Trophoblast cell (in vitro differentiated cells and primary cell): ENCODE measurements at regions not wholly inside any gene's neighbourhood (a gene's known extent, or its start where the extent isn't known, plus 50 kb on each side); places are given as distances from the start of the nearest gene placed in this dataset.

Experiments
- DNase-seq, 2 donors: peaks; one replicate each; pipeline ENCODE4 v3.0.0-alpha.2; 2016
- H2AFZ ChIP-seq: 2 replicates; pipeline ENCODE4 v1.6.1; 2013; ENCODE audit warnings: low read length, moderate library complexity, mild to moderate bottlenecking; ENCODE audit not compliant: insufficient read depth, poor library complexity
- H2AK5ac ChIP-seq: 2 replicates; pipeline ENCODE4 v1.6.1; 2013; ENCODE audit warnings: mild to moderate bottlenecking, low read length
- H2BK120ac ChIP-seq: 2 replicates; pipeline ENCODE4 v1.6.1; 2013; ENCODE audit warnings: low read length, mild to moderate bottlenecking, moderate library complexity; ENCODE audit not compliant: insufficient read depth, poor library complexity
- H2BK12ac ChIP-seq: 2 replicates; pipeline ENCODE4 v1.6.1; 2013; ENCODE audit warnings: mild to moderate bottlenecking, low read length, moderate library complexity
- H2BK5ac ChIP-seq: 2 replicates; pipeline ENCODE4 v1.6.1; 2013; ENCODE audit warnings: low read length, low read depth, moderate library complexity, mild to moderate bottlenecking; ENCODE audit not compliant: poor library complexity
- H3K14ac ChIP-seq: 2 replicates; pipeline ENCODE4 v1.6.1; 2013; ENCODE audit warnings: mild to moderate bottlenecking, low read length
- H3K18ac ChIP-seq: 2 replicates; pipeline ENCODE4 v1.6.1; 2013; ENCODE audit warnings: mild to moderate bottlenecking, low read length
- H3K23ac ChIP-seq: 2 replicates; pipeline ENCODE4 v1.6.1; 2013; ENCODE audit warnings: low read length
- H3K27ac ChIP-seq: 2 replicates; pipeline ENCODE4 v1.5.1; 2013; ENCODE audit warnings: low read depth, mild to moderate bottlenecking, inconsistent platforms, low read length, moderate library complexity
- H3K27me3 ChIP-seq: 2 replicates; pipeline ENCODE4 v1.6.1; 2013; ENCODE audit warnings: inconsistent platforms, mild to moderate bottlenecking, low read length, moderate library complexity; ENCODE audit not compliant: insufficient read depth
- H3K36me3 ChIP-seq, 2 experiments: 1 replicate in 1 of 2; 2 replicates in 1 of 2; pipeline ENCODE4 v1.6.1; 2013; ENCODE audit warnings: low read length in 2 of 2, mild to moderate bottlenecking in 2 of 2, moderate library complexity in 1 of 2; ENCODE audit not compliant: insufficient read depth in 2 of 2, control insufficient read depth in 1 of 2
- H3K4ac ChIP-seq: 2 replicates; pipeline ENCODE4 v1.6.1; 2013; ENCODE audit warnings: low read depth, mild to moderate bottlenecking, low read length, moderate library complexity
- H3K4me1 ChIP-seq, 2 experiments: 1 replicate in 1 of 2; 2 replicates in 1 of 2; pipeline ENCODE4 v1.6.1; 2013; ENCODE audit warnings: low read length in 2 of 2, mild to moderate bottlenecking in 2 of 2, moderate library complexity in 1 of 2; ENCODE audit not compliant: insufficient read depth in 2 of 2, control insufficient read depth in 1 of 2
- H3K4me2 ChIP-seq: 2 replicates; pipeline ENCODE4 v1.6.1; 2013; ENCODE audit warnings: inconsistent platforms, mild to moderate bottlenecking, low read length, moderate library complexity
- H3K4me3 ChIP-seq: 2 replicates; pipeline ENCODE4 v1.5.1; 2013; ENCODE audit warnings: mild to moderate bottlenecking, low read depth, low read length, inconsistent platforms
- H3K79me1 ChIP-seq: one replicate; pipeline ENCODE4 v1.6.1; 2013; ENCODE audit warnings: low read length
- H3K79me2 ChIP-seq: 2 replicates; pipeline ENCODE4 v1.6.1; 2013; ENCODE audit warnings: low read length, mild to moderate bottlenecking; ENCODE audit not compliant: control insufficient read depth, insufficient read depth, poor library complexity
- H3K9ac ChIP-seq: 2 replicates; pipeline ENCODE4 v1.6.1; 2013; ENCODE audit warnings: mild to moderate bottlenecking, low read length
- H3K9me3 ChIP-seq: 2 replicates; pipeline ENCODE4 v1.6.1; 2013; ENCODE audit warnings: low read depth, mild to moderate bottlenecking, control low read depth, inconsistent platforms, low read length; ENCODE audit not compliant: insufficient read depth
- H4K12ac ChIP-seq: 2 replicates; pipeline ENCODE4 v1.6.1; 2013; ENCODE audit warnings: low read depth, mild to moderate bottlenecking, low read length, moderate library complexity
- H4K8ac ChIP-seq: 2 replicates; pipeline ENCODE4 v1.6.1; 2013; ENCODE audit warnings: low read depth, mild to moderate bottlenecking, low read length, moderate library complexity
- H4K91ac ChIP-seq: one replicate; pipeline ENCODE4 v1.6.1; 2013; ENCODE audit warnings: low read depth, mild to moderate bottlenecking, low read length, moderate library complexity
- WGBS: extraction: QIAGEN DNeasy Blood & Tissue Kit; methylation state at CpG from one replicate; pipeline ENCODE4 v1.1.7; 2013; ENCODE audit warnings: missing lambda C conversion rate; ENCODE audit not compliant: insufficient read length, insufficient coverage; ENCODE audit errors: extremely low coverage; 5-methylcytosine and 5-hydroxymethylcytosine counted together

DNA sequence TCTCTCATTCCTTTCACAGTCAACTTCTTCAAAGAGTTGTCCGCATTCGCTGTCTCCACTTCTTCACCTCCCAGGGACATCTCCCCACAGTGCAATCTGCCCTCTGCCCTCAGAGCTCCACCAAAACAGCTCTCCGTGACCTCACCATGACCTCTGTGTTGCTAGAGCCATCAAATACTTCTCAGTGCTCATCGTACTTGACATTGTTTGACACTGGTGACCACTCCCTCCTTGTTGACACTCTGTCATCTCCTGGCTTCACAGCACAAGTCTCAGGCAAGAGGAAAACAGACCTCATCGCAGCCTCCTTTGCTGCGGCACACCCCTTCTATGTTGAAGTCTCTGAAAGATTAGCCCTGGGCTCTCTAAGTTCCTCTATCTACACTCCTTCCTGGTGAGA, 90.5 kb upstream of the CCDC160 start:
- no peak for DNase-seq
- Histone ChIP-seq H3K79me1 (no peaks in the 10 kb centered on the region), H2AK5ac (no peak overlapping the region), H3K36me3 (no peaks in the 10 kb centered on the region), H4K91ac (no peak overlapping the region), H3K79me2 (no peaks in the 10 kb centered on the region), H2AFZ (no peak overlapping the region), H3K23ac (no peak overlapping the region), H2BK120ac (no peak overlapping the region), H3K27ac (no peak overlapping the region), H4K12ac (no peak overlapping the region), H3K4ac (no peak overlapping the region), H3K4me2 (no peak overlapping the region), H3K9me3 (no peaks in the 10 kb centered on the region), H3K14ac (no peak overlapping the region), H4K8ac (no peak overlapping the region), H2BK12ac (no peak overlapping the region), H3K4me3 (no peak overlapping the region), H3K18ac (no peak overlapping the region), H3K27me3 (no peaks in the 10 kb centered on the region), H2BK5ac (no peak overlapping the region), H3K9ac (no peak overlapping the region), H3K4me1 (no peaks in the 10 kb centered on the region)
- WGBS, result no CpG with 5 or more reads among the region's 6 CpGs

DNA sequence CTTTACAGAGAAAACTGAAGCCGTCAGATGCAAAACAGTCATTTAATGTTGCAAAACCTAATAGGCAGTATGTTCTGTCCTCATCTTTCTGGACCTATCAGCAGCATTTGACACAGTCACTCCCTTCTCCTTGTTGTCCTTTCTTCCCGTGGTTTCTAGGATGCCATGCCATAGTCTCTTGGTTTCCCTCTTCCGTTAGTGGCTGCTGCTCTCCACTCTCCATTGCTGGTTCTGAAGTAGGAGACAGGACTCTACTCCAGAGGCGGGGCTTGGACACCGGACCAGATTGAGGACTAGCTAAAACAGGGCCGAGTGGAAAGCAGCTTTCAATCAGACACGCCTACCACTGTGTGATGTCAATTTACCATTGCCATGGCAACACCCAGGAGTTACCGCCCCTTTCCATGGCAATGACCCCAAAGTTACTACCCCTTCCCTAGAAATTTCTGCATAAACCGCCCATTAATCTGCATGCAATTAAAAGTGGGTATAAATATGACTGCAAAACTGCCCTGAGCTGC, 88.8 kb upstream of the CCDC160 start:
- H4K8ac ChIP-seq, result no peak overlapping the region
- no peak overlapping the region for H3K23ac ChIP-seq
- H3K27ac ChIP-seq, result no peak overlapping the region
- no peak overlapping the region for H2AFZ ChIP-seq
- DNase-seq, result no peak
- H4K91ac ChIP-seq, result no peak overlapping the region
- no peak overlapping the region for H2BK12ac ChIP-seq
- H3K4me1 ChIP-seq, result no peaks in the 10 kb centered on the region
- no peaks in the 10 kb centered on the region for H3K79me2 ChIP-seq
- no CpG with 5 or more reads among the region's 9 CpGs for WGBS
- H3K4me3 ChIP-seq, result no peak overlapping the region
- no peaks in the 10 kb centered on the region for H3K9me3 ChIP-seq
- no peaks in the 10 kb centered on the region for H3K79me1 ChIP-seq
- no peak overlapping the region for H3K9ac ChIP-seq
- H4K12ac ChIP-seq, result no peak overlapping the region
- no peak overlapping the region for H3K18ac ChIP-seq
- H3K27me3 ChIP-seq, result no peaks in the 10 kb centered on the region
- no peak overlapping the region for H2BK120ac ChIP-seq
- H3K14ac ChIP-seq, result no peak overlapping the region
- H3K36me3 ChIP-seq, result no peaks in the 10 kb centered on the region
- no peak overlapping the region for H2BK5ac ChIP-seq
- no peak overlapping the region for H2AK5ac ChIP-seq
- H3K4me2 ChIP-seq, result no peak overlapping the region
- H3K4ac ChIP-seq, result no peak overlapping the region

DNA sequence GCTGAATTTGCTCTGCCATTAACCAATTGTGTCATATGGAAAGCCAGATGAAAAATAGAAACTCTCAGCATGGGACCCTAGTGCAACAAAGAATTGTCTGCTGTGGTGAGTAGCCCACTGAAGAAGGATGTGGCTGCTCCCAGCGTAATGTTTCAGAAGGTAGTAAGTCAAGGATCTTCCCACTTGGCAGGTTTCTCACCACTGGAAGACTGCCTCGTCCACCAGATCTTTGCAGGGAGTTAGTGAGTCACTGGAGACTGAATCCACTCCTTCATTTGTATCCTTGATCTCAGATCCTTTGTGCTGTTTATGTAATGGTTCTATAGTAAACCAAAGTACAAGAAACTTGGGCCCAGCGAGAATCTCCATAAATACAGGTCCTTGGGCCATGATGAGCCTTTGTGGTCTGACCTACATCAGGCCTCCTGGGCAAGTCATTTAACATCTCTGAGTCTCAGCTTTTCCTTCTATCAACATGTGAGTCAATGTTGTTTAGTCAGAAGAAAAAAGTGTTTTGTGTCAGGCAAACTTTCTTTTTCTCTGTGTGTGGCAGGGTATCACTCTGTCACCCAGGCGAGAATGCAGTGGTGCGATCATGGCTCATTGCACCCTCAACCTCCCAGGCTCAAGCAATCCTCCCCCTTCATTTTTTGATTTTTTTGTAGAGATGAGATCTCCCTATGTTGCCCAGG, 78.0 kb upstream of the CCDC160 start:
- Histone ChIP-seq H3K27me3 (no peaks in the 10 kb centered on the region), H3K79me1 (no peaks in the 10 kb centered on the region), H3K9me3 (no peaks in the 10 kb centered on the region), H3K79me2 (no peaks in the 10 kb centered on the region), H2BK5ac (no peak overlapping the region), H2AFZ (no peak overlapping the region), H3K4me2 (no peak overlapping the region), H2BK12ac (no peak overlapping the region), H3K27ac (no peak overlapping the region), H4K8ac (no peak overlapping the region), H3K36me3 (no peaks in the 10 kb centered on the region), H3K4ac (no peak overlapping the region), H3K23ac (no peak overlapping the region), H3K9ac (no peak overlapping the region), H2AK5ac (no peak overlapping the region), H3K14ac (no peak overlapping the region), H4K91ac (no peak overlapping the region), H2BK120ac (no peak overlapping the region), H3K18ac (no peak overlapping the region), H3K4me1 (no peaks in the 10 kb centered on the region), H3K4me3 (no peak overlapping the region), H4K12ac (no peak overlapping the region)
- no peak for DNase-seq
- no CpG with 5 or more reads among the region's 5 CpGs for WGBS

DNA sequence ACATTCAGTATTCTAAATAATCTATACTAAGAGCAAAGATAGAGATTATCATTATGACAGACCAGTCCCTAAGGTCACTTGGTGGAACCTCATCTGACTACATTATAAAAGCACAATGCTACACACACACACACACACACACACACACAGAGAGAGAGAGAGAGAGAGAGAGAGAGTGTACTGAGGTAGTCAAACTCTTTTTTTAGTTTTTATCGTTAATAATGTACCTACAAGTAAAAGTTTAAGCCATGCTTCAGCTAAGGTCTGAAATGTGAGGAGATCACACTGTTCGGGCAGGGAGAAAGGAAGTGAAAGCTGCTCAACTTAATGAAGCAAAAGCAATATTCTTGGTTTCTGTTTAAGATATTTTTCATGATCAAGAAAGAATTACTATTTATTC, 75.8 kb upstream of the CCDC160 start:
- H3K4me3 ChIP-seq, result no peak overlapping the region
- H3K4me2 ChIP-seq, result no peak overlapping the region
- no peaks in the 10 kb centered on the region for H3K36me3 ChIP-seq
- no peak overlapping the region for H3K27ac ChIP-seq
- no peaks in the 10 kb centered on the region for H3K9me3 ChIP-seq
- H2BK120ac ChIP-seq, result no peak overlapping the region
- H3K18ac ChIP-seq, result no peak overlapping the region
- no CpG with 5 or more reads among the region's 2 CpGs for WGBS
- H4K91ac ChIP-seq, result no peak overlapping the region
- H3K14ac ChIP-seq, result no peak overlapping the region
- H3K23ac ChIP-seq, result no peak overlapping the region
- H4K12ac ChIP-seq, result no peak overlapping the region
- no peak overlapping the region for H2AFZ ChIP-seq
- H2BK12ac ChIP-seq, result no peak overlapping the region
- H3K9ac ChIP-seq, result no peak overlapping the region
- H3K4ac ChIP-seq, result no peak overlapping the region
- no peaks in the 10 kb centered on the region for H3K79me1 ChIP-seq
- H2AK5ac ChIP-seq, result no peak overlapping the region
- H3K4me1 ChIP-seq, result no peaks in the 10 kb centered on the region
- H2BK5ac ChIP-seq, result no peak overlapping the region
- DNase-seq, result no peak
- H3K27me3 ChIP-seq, result no peaks in the 10 kb centered on the region
- H4K8ac ChIP-seq, result no peak overlapping the region
- H3K79me2 ChIP-seq, result no peaks in the 10 kb centered on the region
